Stimulated activated CD8-positive, alpha-beta memory T cell treated with anti-CD3 and anti-CD28 coated beads, Interleukin-4, amount 100 ng/mL, for 1 hour (primary cell): ENCODE measurements at regions not wholly inside any gene's neighbourhood (a gene's known extent, or its start where the extent isn't known, plus 50 kb on each side); places are given as distances from the start of the nearest gene placed in this dataset.

Experiments used
- DNase-seq, 2 donors: peaks; one replicate each; pipeline ENCODE4 v3.0.0-alpha.2; 2020; ENCODE audit warnings: low read depth in 2 of 2, low spot score in 1 of 2

DNA sequence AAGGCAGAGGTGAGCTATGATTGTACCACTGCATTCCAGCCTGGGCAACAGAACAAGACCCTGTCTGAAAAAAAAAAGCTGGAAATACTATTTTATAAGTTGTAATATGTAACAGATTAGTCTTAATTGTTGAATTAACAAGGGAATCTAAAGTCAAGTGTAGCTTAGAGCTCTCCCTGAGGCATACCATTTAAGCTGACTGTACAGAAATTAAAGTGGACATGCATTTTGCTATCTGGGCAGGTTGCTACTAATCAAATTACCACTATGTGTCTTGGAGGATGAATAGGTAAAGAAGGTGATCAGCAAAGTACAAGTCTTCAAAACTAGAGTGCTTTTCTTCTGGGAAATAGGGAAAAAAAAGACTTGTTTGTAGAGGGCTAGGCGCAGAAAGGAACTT lies 205.3 kb upstream of the JADE1 start:
- DNase-seq = no peak

DNA sequence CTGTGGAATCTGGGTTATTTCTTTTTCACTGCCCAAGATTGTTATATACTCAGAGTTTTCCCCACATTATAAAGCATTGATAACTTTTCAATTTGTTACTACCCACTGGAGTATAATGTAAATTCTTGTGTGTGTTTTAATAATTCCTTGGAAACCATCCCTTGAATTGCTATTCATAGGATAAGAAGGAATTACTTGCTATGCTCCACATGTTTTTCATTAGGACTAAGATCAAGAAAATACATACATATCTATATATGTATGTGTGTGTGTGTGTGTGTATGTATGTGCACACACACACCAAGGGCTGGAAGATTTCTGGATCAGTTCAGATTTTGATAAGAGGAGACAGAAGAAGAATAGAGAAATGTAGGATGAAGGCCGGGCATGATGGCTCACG lies 206.4 kb upstream of the JADE1 start:
- no peak for DNase-seq

DNA sequence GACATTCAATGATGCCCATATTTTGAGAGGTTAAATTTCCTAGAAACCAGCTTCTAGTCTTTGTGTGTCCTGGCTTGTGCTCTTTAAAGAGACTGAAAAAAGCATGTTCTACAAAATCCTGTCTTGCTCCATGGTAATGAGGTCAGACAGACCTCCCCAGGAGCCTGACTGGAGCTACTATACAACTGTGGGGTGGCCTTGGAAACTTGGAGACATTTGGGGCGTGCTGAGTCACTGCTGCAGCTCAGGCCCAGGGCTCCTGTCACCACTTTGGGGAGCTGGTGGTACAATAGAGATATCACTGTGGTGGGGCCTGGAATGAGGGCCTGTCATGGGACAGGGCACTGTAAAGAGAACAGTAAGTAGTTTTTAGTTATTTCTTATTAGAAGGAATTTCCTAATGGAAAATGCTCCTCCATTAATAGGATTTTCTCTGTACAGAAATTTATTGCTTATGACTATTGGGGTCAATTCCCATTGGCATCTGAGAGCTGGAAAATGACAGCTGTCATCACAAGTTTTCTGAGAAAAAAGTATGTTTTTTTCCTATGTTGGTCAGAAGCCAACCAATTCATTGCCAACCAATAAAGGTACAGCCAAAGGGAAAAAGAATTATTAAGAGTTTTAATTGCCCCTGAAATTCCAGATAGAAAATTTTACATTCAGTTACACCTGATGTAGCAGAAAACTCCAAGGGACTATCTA lies 207.4 kb upstream of the JADE1 start:
- DNase-seq = no peak

DNA sequence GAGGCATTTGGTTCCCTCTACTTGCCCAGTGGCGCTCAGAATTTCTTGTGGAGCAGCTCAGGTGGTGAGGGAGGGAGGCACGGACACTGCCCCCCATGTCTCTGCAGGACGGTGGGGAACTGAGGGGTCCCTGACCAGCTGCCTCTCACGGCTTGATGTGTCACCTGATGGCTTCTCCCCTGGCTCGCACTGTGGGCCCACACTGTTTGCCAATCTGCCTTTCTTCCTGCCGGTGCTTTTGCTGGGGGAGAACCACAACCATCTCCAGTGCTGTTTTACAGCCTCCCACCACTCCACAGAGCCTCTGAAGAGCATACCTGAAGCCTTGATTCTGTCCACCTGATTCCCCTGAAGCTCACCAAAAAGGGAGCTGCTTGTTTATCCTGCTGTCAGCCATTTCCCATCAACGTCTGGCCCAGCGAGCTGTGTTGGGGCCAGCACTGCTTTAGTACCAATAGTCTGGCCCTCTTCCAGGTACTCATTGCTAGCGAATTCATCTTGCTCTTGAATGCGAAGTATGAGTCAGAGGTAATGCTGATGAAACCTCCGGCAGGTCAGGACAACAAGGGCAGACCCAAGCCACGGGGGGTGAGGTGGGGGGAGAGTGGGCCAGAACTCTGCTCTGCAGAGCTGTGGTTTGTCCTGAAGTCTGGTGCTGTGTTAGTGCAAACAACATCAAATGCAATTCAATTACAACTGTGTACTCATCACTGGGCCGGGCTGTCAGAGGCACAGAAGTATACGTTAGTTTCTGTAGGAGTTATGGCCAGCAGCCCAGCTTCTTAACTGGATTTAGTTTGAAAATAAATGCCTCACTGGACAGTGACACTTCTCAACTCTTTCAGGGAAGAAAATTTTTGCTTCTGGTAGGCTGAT lies 208.3 kb upstream of the JADE1 start:
- no peak for DNase-seq

DNA sequence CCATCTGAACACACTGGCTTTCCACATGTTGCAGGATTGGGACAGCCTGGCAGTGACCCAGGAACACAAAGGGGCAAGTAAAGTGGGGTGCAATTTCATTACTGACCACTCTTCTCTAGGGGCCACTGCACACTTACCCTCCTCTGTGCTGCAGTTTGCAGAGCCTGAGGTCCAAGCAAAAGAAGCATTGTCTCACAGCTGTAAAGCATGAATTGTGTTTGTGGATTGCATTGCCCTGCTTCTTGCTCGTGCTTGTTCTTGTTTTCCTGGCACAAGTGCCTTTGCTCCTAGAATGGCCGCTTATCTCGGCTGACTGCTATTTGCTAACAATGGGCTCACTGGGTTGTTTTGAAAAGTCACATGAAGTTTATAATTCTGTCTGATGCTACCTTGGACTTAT lies 209.1 kb upstream of the JADE1 start:
- DNase-seq = no peak

DNA sequence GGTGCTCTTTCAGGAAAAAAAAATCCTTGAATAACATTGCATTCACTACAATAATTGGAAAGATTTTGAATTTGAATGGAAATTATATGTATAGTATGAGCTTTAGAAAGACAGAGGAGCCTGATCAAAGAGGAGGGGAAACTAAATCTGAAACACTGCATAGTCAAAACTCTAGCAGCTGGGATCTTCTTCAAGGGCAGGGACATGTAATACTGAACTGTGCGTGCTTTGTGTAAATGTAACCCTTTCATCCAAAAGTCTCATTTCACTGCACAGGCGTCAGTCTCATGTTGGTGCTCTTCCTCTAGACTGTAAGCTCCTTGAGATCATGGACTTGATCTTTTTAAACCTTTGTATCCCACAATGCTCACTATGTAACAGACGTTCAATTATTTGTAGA lies 212.0 kb upstream of the JADE1 start:
- DNase-seq = no peak

DNA sequence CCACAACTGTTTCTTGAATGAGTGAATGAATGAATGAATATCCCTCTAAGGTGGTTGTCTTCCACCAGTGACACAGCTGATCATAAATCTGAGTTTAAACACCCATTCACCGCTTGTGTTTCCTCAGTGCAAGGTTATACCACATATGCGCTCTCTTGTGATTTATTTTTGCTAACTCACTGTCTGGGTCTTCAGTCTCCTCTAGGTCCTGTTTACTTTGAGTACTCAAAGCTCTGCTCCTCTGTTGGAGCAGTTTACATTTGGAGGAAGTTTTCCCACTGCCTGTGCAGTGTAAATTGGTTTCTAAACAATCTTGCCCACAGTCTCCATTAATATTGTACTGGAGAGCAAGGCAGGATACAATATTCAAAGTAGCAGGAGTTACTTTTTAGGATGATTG lies 212.6 kb upstream of the JADE1 start:
- no peak for DNase-seq

DNA sequence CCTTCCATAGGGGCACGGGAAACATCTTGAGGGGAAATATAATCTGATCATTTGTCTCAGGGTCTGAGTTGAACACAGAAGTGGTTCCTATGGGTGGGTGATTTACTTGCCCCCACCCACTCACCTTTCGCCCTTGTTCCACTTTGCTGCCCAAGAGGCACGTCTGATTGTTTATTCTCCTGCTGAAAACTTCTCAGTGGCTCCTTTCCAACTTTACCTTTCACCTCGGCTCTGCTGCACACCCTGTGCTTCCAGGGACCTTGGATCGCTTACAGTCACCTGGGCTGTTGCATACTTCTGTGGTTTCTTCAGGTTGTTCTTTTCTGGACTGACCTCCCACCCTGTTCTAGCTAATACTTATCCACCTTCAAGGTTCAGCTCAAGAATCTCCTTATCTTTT lies 213.4 kb upstream of the JADE1 start:
- DNase-seq = no peak

DNA sequence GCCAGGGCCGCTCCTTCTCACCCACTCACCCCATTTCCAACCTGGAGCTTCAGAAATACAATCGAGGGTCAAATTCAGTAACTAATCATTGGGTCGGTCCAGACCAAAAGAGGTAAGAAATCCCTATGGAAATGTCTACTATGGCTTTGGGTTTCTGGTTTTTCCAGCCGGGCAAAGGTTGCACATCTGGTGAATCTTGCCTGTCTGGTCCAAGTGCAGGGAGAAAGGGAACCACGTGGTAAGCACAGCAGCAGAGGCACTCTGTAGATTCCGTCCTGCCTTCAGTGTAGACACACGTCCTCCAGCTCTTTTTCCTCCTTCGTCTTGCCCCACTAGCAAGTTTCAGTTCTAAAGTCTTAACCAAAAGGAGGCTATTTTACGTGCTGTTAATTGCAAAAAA lies 218.0 kb upstream of the JADE1 start:
- DNase-seq = no peak

DNA sequence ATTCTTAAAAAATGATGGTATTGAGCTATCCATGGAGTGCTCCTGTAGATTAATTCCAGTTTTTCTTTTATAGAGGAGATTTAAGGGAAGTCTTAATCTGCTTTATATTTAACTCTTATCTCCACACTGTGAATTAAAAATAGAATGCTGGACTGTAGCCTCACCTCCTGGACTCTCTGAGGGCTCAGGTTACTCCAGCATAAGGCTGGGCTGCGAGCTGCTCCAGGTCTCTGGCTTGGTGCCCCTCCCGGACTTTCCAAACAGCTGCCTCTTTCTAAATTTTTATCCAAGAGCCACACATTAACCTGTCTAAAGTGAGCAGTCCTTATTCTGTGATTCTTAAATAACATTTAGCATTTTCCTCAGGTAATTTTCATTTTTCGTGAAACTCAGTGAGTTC lies 218.7 kb upstream of the JADE1 start:
- no peak for DNase-seq

DNA sequence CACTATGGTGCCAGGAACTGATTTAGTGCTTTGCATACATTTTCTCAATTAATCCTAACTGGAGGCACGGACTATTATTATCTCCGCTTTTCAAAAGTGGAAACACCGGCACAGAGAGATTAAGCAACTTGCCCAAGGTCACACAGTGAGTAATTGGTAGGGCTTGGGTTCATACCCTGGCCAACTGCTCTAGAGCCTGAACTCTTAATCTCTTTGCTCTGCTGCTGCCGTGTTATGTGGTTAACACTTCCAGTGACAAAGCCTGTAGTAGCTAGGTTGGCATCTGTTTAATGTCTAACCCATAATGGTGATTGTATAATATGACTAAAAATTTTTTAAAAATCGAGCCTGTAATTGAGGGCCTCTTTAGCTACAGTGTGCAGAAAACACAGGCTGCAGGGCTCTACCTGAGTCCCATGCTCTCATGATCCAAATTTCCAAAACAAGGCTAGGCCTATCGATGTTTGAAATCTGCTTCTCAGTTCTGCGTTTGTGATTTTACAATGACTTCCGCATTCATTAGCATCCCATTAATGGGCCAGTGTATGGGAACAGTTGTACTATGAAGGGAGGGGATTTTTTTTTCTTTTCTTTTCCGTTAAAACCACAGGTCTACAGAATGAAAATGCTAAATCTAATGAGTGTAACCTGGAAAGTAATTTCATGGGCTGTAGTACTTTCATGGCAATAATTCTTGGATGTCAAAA lies 219.3 kb upstream of the JADE1 start:
- no peak for DNase-seq

DNA sequence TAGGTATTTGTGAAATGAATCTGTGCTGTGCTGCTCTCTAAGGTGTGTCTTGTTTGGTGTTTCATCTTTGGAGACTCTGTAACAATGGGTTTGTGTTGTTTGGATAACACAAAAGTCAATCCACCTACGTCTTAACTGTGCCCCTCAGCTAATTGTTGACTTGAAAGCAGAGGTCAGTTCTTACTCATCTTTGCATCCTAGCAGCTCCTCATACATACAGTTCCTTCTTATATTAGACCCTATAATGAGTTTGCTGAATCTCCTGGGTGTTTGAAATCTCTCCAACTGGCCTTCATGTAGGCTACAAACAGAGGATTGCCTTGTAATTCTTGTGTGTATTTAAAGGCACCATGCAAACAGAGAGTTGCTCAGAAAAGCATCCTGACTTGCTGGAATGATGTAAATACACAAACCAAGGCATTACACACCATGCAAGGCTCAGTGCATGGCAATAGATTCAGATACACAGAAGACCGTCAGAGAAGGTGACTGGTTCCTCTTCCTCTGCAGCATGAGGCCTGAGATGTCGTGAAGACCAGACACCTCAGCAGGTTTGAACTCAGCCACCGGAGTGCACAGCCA lies 220.0 kb upstream of the JADE1 start:
- no peak for DNase-seq

DNA sequence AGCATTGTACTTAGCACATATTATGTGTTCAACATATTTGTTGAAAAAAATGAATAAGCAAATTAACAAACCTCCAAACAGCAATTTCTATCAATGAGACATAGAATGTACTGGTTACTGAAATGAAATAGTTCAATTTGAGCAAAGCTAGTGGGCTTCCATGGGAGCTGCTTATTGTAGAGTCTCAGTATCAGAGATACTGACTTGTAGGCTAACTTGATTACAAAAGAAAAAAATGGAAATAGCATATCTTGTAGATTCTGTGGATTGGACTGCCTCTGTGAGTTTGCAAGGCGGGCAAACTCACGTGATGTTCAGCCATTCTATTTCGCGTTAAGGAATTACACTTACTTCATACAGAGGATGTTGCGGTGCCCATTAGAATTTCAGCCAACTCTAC lies 222.1 kb upstream of the JADE1 start:
- DNase-seq = no peak

DNA sequence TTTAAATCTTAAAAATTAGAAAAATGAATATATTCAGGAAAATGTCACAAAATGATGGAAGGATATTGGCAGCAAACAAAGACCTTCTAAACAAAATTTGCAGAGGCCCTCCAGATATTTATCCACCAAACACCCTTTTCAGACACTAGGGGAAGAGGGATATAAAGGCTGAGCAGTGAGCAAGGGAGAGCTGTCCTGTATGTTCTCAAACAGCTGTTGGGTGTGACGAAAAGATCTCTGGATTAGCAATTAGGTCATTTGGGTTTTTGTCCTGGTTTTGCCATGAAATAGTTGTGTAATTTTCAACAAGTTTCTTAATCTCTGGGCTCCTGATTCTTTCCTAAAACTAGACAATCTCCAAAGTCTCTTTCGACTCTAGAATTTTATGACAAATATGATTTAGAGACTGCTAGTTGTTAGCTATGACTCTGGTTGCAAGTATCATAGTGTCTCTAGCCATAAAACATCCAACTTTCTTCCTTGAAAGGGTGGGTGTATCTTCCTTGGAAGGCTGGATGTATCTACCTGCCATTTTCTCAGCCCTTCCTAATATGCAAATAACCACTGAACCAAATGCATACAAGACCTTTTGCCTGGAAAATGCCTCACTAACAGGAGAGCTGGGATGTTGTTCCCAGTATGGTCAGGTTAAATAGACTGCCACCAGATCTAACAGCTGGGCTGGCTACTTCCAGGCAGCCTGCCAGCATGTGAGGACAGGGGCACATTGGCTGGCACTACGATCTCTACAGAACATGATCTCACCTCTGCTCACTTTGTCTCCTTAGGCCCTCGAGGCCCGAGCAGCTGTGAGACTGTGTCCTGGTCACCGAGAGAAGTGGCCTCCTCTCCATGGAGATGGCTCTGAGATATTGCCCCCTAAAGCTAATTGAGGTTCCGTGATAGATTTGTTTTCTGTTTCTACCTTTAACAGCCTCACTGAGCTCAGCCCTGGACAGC lies 225.5 kb upstream of the JADE1 start:
- DNase-seq = no peak

DNA sequence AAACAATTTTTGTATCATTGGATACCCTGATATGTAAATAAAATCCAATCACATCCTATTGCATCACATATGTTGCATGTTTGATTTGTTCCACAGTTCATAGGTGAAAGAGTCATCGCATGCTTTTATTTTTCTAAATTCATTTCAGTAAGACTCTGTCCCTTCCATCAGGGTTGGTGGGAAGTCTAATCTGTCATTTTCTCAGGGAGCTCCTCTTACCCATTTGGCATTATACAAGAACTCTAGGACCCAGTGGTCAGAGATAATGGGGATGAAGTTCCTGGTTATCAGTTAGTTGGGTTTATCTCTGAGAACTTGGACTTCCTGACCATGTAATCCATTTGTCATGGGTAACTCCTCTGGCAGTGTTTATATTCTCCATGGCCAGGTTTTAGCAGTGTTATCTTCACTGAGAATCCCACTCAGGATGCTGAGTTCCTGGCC lies 227.1 kb upstream of the JADE1 start:
- no peak for DNase-seq

DNA sequence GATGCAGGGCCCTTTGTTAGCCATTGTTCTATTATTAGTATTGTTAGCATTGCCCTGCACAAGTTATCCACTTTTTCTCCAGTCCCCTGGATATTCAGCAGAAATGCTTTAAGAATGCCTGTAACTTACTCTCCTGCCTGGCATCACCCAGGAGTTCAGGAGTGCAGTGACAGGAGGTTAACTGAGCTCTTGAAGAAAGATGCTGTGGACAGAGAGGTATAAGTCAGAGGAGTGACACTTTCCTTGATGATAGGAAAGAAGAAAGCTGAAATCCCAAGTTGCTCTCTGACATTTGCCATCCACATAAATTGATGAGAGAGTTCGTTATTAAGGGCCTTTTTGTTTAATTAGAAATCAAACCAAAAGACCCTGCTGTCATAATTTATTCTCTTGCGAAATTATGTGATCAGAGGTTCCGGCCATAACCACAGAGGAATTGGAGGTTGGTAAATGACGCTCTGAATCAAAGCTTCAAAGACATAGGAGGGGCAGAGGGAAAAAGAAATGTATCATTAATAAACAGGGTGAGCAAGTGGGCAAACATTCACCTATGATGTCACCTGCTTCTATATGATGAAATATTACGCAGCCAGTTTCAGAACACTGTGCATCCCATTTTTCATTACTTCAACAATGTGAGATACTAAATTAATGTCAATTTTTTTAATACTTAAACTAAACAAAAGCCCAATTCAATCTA lies 230.2 kb upstream of the JADE1 start:
- no peak for DNase-seq

DNA sequence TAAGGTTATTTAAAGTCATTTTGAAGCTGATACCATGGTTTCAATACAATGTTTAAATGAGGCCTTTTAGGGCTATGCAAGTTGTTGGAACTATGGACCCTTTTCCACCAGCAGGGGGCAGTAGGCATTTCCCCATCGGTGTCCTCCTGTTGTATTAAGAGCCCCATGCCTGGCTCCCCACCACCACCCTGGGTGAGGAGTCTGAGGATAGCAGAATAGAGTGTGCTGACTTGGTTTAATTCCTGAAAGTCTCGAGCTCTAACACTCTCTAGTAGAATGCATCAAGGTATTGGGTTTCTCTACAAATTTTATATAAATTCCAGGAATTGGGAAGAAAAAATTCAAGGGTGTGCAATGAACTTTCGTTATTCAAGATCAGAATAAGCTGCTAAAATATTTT lies 234.8 kb upstream of the JADE1 start:
- DNase-seq = peak; percentile 25 to 26

DNA sequence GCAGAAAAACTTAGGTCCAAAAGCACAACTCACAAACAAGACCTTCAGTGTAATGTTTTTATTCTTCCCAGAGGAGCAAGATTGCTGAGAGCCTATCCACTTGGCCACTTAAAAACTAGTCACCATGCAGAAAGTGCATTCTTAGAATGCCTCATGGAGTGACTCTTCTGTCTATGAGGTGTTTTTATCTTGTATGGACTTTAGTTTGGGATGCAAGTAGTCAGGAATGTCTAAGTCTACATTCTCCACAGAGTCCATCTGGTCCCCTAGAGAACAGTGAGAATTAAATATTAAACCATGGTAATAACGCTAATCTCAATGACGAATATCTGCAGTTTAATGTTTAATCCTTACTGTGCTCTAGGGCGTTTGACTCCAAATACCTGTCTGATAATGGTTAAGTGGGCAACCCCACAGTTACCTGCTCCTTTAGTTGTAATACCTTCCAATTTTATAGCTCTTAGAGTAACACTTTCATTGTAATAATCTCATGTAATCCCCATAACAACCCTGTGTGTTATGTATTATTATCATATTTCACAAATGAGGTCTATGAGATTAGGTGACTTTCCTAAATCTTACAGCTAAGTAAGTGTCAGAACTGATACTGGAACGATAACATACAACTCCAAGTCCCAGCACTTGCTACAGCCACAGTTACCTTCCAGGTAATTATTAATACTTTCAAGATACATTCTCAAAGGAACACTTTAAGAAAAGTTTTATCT lies 235.6 kb upstream of the JADE1 start:
- no peak for DNase-seq

DNA sequence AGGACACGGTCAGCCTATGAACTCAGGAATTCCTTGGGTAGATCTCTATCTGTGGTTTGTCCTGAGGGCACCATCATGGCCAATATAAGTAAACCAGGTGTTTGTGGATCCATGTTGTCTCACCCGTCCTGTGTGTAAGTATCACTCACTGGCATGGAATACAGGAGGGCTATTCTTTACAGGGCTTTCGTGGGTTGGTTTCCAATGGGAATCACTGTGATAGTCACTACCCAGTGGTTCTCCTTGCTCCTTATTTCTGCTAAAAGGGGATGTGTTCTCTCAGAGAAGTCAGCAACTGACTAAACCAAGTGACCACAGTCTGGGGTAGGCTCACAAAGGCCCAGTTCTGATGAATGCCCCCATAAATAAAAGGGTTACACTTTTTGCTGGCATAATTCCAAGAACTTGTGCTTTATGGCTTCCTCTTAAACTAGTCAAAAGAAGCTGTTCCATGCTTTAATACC lies 236.7 kb upstream of the JADE1 start:
- no peak for DNase-seq
